Thyroid gland (tissue), 4 donors: ENCODE measurements at regions not wholly inside any gene's neighbourhood (a gene's known extent, or its start where the extent isn't known, plus 50 kb on each side); places are given as distances from the start of the nearest gene placed in this dataset.

Experiments
- POLR2A ChIP-seq, 2 donors: fragments of 450-650 bp; IDR thresholded peaks; one replicate each; pipeline ENCODE4 v1.6.1; 2017; ENCODE audit warnings: antibody characterized with exemption in 2 of 2, mild to moderate bottlenecking in 2 of 2, moderate library complexity in 1 of 2
- TF ChIP-seq, protein P1 (sequence below), 6 experiments: fragments of 200-600 bp in 3 of 6; fragments of 450-650 bp in 3 of 6; sonication (generic) in 3 of 6; IDR thresholded peaks; one replicate each; pipeline ENCODE4 v1.5.1; 2016 to 2019; ENCODE audit warnings: antibody characterized with exemption in 6 of 6, mild to moderate bottlenecking in 2 of 6, inconsistent platforms in 1 of 6, moderate library complexity in 1 of 6

DNA sequence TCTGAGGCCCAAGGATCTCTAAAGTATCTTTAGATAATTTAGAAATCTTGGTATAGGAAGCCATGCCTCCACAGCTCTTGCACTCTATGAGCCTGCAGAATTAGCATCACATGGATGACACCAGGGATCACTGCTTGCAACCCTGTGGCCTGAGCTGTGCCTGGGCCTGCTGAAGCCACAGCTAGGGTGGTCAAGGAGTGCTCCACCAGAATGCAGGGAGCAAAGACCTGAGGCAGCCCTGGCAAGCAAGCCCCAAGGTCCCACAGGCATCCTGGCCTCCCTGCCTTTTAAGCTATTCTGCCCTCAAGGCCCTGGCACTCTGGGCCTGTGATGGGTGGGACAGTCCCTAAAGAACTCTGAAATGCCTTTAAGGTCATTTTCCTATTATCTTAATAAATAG is 105.2 kb upstream of the NALF2 start:
- TF ChIP-seq, protein P1, sequence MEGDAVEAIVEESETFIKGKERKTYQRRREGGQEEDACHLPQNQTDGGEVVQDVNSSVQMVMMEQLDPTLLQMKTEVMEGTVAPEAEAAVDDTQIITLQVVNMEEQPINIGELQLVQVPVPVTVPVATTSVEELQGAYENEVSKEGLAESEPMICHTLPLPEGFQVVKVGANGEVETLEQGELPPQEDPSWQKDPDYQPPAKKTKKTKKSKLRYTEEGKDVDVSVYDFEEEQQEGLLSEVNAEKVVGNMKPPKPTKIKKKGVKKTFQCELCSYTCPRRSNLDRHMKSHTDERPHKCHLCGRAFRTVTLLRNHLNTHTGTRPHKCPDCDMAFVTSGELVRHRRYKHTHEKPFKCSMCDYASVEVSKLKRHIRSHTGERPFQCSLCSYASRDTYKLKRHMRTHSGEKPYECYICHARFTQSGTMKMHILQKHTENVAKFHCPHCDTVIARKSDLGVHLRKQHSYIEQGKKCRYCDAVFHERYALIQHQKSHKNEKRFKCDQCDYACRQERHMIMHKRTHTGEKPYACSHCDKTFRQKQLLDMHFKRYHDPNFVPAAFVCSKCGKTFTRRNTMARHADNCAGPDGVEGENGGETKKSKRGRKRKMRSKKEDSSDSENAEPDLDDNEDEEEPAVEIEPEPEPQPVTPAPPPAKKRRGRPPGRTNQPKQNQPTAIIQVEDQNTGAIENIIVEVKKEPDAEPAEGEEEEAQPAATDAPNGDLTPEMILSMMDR (IDR thresholded peaks at IDR 0.05): no peak
- no peak for TF ChIP-seq POLR2A (IDR thresholded peaks at IDR 0.05)
